GM19468 (cell line): ENCODE measurements at regions not wholly inside any gene's neighbourhood (a gene's known extent, or its start where the extent isn't known, plus 50 kb on each side); places are given as distances from the start of the nearest gene placed in this dataset.

Experiments used
- ATAC-seq: cut with Tn5 transposase; IDR thresholded peaks from one replicate; pipeline ENCODE4 v1.9.1; 2021; ENCODE audit warnings: mild to moderate bottlenecking, moderate library complexity, moderate number of reproducible peaks; ENCODE audit not compliant: unreplicated experiment; ENCODE audit errors: extremely low read depth

DNA sequence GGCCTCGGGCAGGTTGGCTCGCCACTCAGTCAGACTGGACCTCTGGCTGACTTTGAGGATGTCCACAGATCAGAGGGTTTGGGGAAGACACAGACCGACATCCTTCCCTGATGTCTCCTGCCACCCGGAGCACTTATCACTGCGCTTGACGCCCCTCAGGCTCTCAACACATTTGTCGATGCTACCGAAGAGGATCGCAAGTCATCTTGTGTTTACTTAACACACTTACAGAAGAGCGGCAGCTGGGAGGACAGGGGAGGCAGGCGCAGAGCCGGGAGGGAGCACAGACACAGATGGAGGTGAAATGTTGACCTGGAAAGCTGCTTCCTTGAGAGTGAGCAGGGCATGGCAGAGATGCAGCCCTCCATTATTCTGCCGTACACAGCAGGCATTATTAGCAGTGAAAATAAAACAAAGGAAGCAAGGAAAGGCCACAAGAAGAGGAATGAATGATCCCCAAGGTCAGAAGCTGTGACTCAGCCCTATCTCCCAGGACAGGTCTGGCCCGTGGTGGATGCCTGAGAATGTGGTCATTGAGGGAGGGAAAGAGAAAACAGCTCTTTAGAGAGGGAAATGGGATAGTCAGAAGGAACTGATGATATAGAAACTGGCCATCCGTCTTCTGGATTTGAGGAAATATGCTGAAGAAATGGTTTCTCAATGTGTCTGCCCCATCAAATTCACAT is 549.5 kb upstream of the ARGLU1 start:
- no peak for ATAC-seq

DNA sequence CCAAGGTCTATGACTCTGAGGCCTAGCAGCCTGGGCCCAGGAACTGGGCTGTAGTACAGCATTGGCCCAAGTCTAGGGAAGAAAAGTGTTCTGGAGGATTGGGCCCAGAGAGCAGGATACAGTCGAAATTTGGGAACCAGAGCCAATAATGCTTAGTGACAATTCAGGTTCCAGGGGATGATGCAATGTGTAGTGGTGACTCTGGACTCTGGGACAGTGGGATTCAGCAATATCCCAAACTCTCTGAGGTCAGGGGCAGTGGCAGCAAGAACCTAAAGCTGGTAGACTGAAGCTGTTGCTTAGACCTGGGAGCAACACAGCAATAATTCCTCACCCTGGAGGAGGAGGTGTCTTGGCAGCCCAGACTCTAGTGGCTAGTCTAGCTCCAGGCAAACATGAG is 545.5 kb upstream of the ARGLU1 start:
- ATAC-seq = no peak

DNA sequence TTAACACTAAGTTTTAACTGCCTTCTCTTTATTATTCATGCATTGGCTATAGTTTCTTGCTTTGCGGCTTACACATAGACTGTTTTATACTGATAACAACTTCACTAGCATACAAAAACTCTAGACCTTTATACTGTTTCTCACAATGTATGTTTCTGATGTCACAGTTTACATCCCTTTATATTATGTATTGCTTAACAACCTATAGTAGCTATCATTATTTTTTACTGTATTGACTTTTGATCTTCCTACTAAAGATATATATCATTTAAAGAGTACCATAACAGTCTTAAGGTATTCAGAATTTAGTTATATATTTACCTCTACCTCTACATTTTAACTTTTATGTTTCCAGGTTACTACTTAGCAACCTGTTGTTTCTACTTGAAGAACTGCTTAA is 543.3 kb upstream of the ARGLU1 start:
- ATAC-seq = no peak

DNA sequence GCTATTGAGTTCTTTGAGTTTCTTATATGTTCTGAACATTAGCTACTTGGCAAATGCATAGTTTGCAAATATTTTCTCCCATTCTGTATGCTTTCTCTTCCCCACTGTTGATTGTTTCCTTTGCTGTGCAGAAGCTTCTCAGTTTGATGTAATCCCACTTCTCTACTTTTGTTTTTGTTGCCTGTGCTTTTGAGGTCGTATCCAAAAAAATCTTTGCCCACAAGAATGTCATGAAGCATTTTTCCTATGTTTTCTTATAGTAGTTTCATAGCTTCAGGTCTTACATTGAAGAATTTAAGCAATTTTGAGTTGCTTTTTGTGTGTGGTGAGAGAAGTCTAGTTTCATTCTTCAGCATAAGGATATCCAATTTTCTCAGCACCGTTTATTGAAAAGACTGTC is 536.7 kb upstream of the ARGLU1 start:
- ATAC-seq = no peak

GRCh38 chr13:107102676-107103075 is 534.7 kb upstream of the ARGLU1 start:
- ATAC-seq = no peak

DNA sequence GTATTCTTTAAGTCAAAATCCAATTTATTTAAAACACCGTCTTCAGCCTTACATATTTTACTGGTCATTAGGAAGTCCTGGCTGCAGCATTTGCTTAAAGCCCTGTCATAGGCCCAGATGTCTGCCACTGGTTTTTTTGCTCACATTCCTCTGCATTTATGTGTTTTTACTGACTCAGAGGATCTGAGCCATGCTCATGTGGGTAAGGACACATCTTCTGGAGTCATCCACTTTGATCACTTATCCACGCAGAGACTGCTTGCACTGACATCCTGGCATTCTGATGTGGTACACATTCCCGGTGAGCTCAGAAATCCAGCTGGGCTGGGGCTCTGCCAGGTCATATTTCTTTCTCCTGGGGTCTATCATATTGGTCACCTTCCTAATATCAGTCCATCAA is 531.7 kb upstream of the ARGLU1 start:
- ATAC-seq = no peak

GRCh38 chr13:107097916-107098315 is 530.0 kb upstream of the ARGLU1 start:
- no peak for ATAC-seq

- no peak for ATAC-seq
These were observed 527.9 kb upstream of the ARGLU1 start for GRCh38 chr13:107095876-107096275.

DNA sequence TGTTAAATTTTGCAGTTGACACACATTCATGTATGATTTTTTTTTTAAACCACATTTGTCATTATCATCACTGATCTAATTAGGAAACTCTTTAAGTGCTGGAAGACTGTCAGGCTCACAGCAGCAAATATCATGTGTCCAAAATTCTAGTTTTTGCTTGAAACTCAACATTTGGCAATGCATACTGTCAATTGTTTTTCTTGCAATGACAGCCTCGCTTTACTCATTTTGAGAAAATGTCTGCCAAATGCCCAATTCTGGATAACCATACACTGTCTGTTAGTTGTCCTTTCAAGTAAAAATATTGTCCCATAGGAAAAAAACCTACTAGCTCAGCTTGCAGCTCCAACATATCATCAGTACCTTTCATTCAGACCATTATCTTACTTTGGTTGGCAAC is 523.9 kb upstream of the ARGLU1 start:
- ATAC-seq = no peak

GRCh38 chr13:107091428-107091827 is 523.5 kb upstream of the ARGLU1 start:
- no peak for ATAC-seq

GRCh38 chr13:107088061-107088460 is 520.1 kb upstream of the ARGLU1 start:
- no peak for ATAC-seq

GRCh38 chr13:107079423-107080049 is 511.6 kb upstream of the ARGLU1 start:
- ATAC-seq = no peak

- no peak for ATAC-seq
These were observed 510.4 kb upstream of the ARGLU1 start for GRCh38 chr13:107078229-107078765.

DNA sequence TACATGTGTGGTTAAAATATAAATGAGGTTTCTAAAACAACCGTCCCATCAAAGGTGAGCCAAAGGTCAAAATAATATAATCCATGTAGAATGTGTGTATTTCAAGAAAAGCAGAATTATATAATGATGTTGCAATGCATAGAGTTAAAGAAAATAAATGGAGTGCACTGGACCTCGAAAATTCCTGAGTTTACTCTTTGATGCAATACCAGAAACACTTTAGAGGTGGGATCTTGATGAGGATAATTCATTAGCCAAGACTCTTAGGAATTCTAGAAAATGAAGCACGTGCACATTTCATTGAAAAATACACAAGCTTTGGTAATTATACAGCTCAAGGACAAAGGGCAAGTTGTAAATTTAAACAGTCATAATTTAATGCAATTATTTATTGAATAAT is 508.9 kb upstream of the ARGLU1 start:
- no peak for ATAC-seq

GRCh38 chr13:107075576-107075975 is 507.6 kb upstream of the ARGLU1 start:
- no peak for ATAC-seq

DNA sequence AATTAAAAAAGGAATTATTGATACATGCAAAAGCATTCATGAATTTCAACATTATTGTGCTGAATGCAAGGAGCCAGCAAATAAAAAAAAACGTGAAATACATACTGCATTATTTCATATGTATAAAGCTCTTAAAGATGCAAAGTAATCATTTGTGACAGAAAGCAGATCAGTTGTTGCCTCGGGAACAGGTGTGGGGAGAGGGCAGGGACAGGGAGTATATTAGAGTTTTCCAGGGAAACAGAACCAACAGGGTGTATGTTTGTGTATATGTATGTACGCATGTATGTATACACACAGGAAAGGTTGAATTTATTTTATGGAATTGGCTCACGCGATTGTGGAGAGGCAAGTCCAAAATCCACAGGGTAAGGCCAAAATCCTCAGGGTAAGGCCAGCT is 502.9 kb upstream of the ARGLU1 start:
- ATAC-seq = no peak

DNA sequence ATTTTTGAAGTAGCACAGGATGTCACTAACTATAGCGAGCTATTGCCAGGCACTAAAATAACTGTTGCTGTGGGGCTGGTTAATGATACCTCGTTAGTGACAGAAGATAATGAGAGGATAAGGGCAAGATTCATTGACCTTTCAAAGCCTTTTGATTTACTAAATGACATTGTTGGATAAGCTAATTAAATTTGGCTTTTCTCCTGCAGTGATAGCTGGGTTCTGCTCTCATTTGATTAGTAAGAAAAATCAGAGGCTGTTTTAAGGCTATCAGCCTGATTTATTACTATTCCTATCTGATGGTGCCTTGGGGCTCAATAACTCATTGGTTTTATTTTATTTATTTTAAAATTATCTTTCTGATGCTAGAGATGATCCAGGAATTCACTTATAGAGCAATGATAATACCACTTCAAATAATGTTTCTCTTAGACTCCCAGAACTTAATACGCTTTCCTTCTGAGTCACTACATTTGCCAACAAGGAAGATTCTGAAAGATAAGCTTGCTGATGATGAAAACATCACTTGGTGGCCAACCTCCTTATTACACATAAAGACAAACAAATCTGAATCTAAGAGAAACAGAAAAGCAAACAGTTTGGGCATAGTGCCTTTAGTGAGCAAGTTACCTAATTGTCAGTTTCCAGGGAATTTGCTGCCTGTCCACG is 501.3 kb upstream of the ARGLU1 start:
- no peak for ATAC-seq

- no peak for ATAC-seq
These were observed 499.4 kb upstream of the ARGLU1 start for GRCh38 chr13:107067381-107067780.

DNA sequence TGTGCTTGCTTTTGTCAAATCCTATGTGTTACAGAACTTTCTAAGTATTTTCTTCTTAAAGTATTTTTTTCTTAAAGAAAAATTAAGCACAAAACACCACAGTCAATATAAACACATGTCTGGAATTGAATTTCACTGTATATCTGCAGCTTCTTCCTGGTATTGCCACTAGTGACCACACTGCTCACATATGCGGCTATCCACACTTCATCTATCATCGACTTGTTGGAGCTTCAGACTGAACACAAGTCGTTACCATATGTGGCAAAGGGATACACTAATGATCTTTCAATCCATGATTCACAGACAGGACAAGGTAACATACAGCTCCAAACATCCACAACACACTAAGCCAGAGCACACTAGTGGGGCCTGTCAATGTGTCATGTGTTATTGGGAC is 498.4 kb upstream of the ARGLU1 start:
- ATAC-seq = no peak

GRCh38 chr13:107065036-107065435 is 497.1 kb upstream of the ARGLU1 start:
- ATAC-seq = no peak

GRCh38 chr13:107057028-107057631 is 489.2 kb upstream of the ARGLU1 start:
- ATAC-seq = no peak
